ENCODE measurements at regions not wholly inside any gene's neighbourhood (a gene's known extent, or its start where the extent isn't known, plus 50 kb on each side); places are given as distances from the start of the nearest gene placed in this dataset.

GRCh38 chr6:77979204-77979603 is 326.4 kb downstream of the MEI4 start:
- no peak for DNase-seq (ENCODE audit: low read depth)

- no peak for DNase-seq (ENCODE audit: low read depth)
These were observed 333.7 kb downstream of the MEI4 start for GRCh38 chr6:77986380-77987034.

- DNase-seq (ENCODE audit: low read depth), result no peak
These were observed 334.2 kb downstream of the MEI4 start for GRCh38 chr6:77987035-77987384.

- DNase-seq (ENCODE audit: low read depth), result no peak
These were observed 357.3 kb downstream of the MEI4 start for GRCh38 chr6:78010130-78010529.

- DNase-seq (ENCODE audit: low read depth), result no peak
These were observed 367.7 kb downstream of the MEI4 start for GRCh38 chr6:78020586-78020985.

- DNase-seq (ENCODE audit: low read depth), result no peak
These were observed 372.7 kb downstream of the MEI4 start for GRCh38 chr6:78025502-78025901.

- no peak for DNase-seq (ENCODE audit: low read depth)
These were observed 378.4 kb downstream of the MEI4 start for GRCh38 chr6:78031228-78031627.

GRCh38 chr6:78059171-78059570 is 406.3 kb downstream of the MEI4 start:
- no peak for DNase-seq (ENCODE audit: low read depth)

GRCh38 chr6:78062993-78063392 is 410.2 kb downstream of the MEI4 start:
- no peak for DNase-seq (ENCODE audit: low read depth)

GRCh38 chr6:78076371-78076770 is 423.5 kb downstream of the MEI4 start:
- DNase-seq (ENCODE audit: low read depth), result peak; percentile 86

- no peak for DNase-seq (ENCODE audit: low read depth)
These were observed 436.7 kb downstream of the MEI4 start for GRCh38 chr6:78089531-78089930.

GRCh38 chr6:78093906-78094305 is 441.1 kb downstream of the MEI4 start:
- DNase-seq (ENCODE audit: low read depth), result no peak

GRCh38 chr6:78101387-78101786 is 448.5 kb downstream of the MEI4 start:
- no peak for DNase-seq (ENCODE audit: low read depth)

GRCh38 chr6:78110641-78111040 is 457.8 kb downstream of the MEI4 start:
- DNase-seq (ENCODE audit: low read depth), result no peak

- no peak for DNase-seq (ENCODE audit: low read depth)
These were observed 465.1 kb downstream of the MEI4 start for GRCh38 chr6:78117966-78118365.

GRCh38 chr6:78131521-78131920 is 478.7 kb downstream of the MEI4 start:
- no peak for DNase-seq (ENCODE audit: low read depth)

GRCh38 chr6:78132671-78133410 is 480.0 kb downstream of the MEI4 start:
- no peak for DNase-seq (ENCODE audit: low read depth)

GRCh38 chr6:78150425-78150824 is 497.6 kb downstream of the MEI4 start:
- DNase-seq (ENCODE audit: low read depth), result no peak

GRCh38 chr6:78153976-78154375 is 501.1 kb downstream of the MEI4 start:
- no peak for DNase-seq (ENCODE audit: low read depth)

GRCh38 chr6:78157606-78158005 is 504.8 kb downstream of the MEI4 start:
- DNase-seq (ENCODE audit: low read depth), result no peak

GRCh38 chr6:78188891-78189290 is 536.1 kb downstream of the MEI4 start:
- no peak for DNase-seq (ENCODE audit: low read depth)

GRCh38 chr6:78192057-78192456 is 539.2 kb downstream of the MEI4 start:
- no peak for DNase-seq (ENCODE audit: low read depth)

- no peak for DNase-seq (ENCODE audit: low read depth)
These were observed 546.2 kb downstream of the MEI4 start for GRCh38 chr6:78199044-78199443.

- DNase-seq (ENCODE audit: low read depth), result no peak
These were observed 569.4 kb downstream of the MEI4 start for GRCh38 chr6:78222226-78222625.
